ENCODE measurements at regions not wholly inside any gene's neighbourhood (a gene's known extent, or its start where the extent isn't known, plus 50 kb on each side); places are given as distances from the start of the nearest gene placed in this dataset.

DNA sequence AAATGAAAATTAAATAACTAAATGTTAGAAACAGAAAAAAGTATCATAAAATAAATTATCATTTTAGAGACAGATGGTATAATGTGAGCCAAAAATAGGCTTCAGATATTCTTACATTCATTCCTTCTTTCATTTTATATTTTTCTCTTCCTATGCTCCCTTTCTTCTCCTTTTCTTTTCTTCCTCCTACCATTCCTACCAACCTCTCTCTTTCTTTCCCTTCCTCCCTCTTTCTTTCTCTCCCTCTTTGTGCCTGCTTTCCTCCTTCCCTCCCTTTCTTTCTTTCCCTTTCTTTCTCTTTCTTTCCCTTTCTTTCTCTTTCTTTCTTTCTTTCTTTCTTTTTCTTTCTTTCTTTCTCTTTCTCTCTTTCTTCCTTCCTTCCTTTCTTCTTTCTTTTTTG, 275.6 kb upstream of the ELAC2 start:
- no peak for DNase-seq

DNA sequence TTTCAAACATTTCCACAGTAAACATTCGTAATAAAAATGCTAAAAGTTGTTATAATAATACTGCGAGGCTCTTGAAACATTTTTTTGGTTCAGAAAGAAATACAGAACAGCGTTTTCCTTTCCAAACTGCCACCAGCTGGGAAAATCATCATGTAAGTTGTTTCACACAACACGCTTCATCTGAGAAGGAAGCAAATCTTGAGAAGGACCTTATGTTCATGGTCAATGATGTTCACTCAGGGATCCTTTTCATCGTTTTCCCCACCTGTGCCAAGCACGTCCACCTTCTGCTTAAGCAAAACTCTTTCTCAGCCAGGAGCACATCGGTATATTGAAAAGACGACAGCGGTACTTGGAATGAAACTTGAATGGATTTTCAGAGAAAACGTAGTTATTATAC, 274.5 kb upstream of the ELAC2 start:
- no peak for DNase-seq

DNA sequence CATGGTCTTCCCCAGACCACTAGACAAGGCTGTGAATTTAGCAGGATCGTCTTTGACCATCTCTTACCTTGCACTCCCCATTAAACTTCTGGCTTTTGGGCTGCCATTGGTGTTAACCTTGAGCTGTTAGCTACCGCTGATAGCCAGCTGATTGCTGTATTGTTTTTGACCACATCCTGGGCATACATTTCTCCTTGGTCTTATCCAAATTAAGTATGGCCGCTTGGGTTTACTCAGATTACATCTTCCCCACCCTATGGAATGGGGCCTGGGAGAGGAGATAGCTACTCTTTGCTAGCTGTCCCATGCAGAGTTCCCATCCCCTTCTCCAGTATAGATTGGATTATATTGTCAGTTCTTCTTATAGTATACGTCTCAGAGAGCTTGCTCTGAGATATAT, 270.4 kb upstream of the ELAC2 start:
- no peak for DNase-seq

DNA sequence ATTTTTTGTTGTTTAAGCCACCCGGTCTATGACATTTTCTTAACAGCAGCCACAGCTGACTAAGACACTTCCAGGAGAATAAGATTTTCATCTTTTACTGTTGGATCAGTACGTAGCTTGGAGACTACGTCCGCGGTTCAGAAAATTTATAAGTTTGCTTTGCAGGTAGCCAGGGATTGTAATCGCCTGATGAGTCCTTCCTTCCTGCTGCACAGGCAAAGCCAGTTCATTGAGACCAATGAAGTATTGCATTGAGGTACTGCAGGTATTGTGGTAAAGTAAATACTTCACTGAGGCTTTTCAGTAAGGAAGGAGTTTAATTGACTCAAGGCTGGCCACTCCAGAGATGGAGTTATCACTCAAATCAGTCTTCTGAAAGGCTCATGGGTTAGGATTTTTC, 269.4 kb upstream of the ELAC2 start:
- DNase-seq, result no peak

DNA sequence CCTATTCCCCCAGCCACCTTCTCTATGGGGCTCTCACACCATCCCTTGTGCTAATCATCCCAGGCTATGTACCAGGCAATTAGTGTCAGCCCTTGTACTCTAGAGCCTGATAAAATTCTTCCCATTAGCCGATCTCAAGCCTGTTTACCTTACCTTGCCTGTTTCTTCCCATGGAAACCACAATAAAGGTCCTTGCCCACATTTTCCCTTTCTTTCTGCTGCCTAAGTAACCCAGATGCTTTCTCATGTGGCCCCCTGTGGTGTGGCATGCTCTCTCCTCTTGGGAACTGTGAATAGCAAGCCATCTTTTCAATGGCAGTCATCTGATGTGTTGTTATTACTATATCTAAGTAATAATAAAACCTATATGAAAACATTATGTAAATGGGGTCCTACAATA, 265.8 kb upstream of the ELAC2 start:
- DNase-seq, result no peak

DNA sequence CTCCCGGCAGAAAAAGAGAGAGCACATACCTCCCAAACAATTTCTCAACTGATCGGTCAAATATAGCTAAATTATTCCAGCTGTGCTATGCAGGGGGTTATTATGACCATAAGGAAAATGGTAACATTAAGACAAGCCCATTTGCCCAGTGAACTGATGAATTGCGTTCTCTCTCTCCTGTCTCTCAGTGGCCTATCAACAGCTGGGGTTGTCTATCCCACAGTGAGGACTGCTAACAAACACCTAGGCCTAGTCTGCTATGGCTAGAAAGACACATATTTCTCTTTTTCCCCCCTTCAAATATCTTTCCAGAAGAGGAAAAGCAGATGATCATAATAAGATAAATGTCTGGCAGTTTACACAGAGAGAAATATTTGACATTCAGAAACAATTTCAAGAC, 263.8 kb upstream of the ELAC2 start:
- DNase-seq, result no peak

DNA sequence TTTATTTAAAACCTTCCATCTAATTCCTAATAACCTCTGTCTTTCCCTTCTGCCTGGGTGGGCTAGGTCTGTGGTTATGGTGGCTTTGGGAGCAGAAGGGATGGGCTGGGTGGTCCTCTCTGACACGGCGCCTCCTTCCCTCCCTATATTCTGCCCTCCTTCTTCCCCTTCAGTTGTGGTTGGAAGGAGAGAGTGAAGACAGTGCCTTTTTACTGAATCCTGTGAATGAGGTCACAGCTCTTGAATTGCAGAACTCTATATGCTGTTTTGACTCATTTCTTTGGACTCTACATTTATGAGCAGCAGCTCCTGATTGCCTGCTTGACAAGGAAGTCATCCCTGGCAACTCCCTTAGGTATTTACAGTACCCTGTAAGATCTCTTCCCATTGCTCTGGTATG, 256.0 kb upstream of the ELAC2 start:
- no peak for DNase-seq

DNA sequence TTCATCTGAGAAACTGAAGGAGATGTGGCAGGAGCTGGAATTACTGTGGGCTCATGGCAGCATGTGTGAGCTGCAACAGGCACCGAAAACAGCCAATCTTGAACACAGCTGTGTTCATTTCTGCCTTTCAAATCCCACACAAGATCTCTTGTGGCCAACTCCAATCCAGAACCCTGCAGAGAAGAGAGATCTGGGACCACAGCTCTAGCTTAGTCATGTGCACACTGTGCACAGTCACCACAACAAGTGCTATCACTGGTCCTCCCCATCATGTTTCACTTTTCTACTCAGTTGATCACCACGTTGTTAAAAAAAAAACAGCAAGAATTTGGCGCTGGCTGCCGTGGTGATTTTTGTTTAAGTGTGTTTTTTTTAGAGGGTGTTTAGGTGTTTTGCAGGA, 254.5 kb upstream of the ELAC2 start:
- no peak for DNase-seq

DNA sequence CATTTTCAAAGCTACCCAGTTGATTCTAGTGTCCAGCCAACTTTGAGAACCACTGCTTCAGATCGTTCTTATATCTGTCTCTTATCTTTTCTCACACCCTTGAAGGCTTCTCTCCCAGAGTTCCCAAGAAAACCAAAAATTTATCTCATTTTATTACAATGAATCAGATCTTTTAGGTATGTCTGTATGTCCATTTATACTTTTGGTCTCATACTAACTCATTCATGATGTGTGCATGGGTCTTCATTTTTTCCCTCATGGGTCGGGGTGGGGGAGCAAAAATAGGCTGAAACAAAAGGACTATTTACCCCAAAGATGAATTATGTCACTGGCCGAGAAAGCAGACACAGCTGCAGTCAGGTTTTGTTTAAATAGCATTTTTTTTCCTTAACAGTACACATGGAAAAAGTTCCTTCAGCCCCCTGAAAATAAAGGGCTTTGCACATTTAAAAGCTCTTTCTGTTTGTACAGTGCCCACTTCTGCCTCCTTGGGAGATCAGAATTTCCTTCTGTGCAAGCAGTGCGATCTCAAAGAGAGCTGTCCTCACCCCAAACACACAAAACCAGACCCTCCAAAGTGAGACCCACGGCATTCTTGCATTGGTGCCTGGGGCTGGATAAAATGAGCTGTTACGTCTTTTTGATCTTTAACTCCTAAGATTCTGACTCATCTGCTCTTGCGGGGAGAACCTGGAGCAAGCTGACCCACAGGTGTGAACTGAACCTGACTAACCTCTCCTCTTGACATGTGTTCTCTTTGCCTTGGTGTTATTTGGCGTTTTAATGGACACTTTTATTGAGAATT, 251.2 kb upstream of the ELAC2 start:
- no peak for DNase-seq

DNA sequence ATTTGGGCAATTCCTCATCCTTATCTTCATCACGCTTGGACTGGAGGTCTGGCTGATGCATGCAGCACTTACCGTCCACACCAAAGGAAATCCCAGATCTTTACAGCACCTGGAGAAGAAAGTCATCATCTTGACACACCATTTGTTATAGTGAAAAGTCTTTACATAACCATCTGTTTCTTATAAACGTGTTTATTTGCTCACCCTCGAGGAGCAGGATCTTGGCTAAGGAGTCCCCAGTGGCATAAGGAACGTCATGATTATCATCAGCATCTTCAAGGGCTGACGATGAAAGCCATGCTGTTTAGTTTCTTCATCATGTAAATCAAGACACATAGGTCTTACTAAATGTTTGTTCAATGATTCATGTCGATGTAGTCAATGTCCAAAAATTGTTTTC, 248.8 kb upstream of the ELAC2 start:
- DNase-seq, result no peak

DNA sequence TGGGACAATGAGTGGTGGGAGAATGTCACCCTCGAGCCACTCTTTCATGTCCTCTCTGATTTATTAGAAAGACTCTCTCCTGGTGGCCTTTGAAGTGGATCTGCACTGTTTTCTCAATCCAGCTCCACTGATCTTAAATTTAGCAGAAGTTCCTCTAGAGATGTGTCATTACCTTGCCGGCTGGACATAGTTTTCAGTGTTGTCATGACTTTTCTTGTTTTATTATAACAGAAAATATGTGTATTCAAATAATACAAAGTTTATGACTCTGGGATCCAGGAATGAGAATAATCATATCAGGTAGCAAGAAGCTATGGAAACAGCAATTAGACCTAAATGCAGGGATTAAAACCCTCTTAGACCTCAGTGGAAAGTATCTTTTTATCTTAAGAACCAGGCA, 247.5 kb upstream of the ELAC2 start:
- no peak for DNase-seq

DNA sequence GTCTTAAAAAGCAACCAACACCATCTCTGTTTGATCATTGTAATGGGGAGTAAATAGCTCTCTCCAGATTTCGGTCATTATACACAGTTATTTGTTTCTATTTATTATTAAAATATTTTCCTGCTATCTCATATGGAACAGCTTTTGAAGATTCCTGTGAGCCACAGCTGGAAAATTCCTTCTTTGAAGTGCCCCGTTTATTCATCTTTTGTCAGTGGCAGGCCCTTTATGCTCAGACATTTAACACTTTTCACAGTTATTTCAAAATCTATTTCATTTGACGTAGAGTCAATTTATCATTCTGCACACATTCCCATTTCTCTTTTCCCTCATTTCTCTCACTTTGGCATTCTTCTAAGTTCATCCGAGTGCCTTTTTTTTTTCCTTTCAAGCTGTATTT, 245.9 kb upstream of the ELAC2 start:
- no peak for DNase-seq

DNA sequence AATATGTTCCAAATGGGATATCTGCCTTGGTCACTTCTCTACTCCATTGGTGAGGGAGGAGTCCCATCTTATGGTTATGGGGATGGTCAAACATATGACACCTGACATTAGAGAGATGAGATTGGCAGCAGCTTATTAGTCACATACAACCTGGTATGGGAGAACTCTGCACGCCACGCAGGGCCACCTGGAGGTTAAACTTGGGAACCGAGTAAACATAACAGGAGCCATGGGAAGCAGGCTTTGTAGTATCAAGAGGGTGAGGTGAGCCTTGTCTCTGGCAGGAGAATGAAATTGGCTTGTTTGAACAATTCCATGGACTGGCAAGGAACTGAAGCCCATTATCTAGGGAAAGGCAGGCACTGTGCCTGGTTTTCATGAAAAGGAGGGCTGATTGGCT, 238.7 kb upstream of the ELAC2 start:
- DNase-seq, result no peak

DNA sequence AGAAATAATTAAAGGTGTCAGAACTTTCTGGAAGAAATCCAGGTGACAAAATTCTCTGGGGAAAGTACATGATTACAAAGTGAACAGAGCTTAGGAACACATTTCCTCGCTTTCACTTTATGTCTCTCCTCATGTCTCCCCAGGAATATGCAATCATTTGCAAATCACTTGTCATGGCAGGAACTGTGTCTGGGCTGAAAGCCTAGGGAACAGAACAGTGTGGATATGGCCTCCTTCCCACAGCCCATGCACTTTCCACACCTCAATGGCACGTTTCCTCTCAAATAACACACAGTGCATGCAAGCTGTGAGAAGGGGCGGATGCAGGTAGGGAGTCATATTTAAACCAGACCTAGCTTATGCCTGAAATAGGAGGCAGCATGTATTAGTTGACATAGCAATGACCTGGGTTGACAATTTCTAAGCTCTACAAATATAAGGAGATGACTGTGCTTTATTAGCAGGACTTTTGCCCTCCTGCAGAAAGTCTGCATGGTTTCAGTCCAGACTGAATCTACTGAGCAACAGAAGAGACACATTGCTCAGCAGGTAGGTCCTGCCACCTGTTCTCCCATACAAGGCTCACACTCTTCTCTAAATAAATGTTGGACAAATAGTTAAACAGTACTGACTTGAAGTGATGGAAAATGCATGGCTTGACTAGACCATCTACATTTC, 236.0 kb upstream of the ELAC2 start:
- DNase-seq, result no peak

DNA sequence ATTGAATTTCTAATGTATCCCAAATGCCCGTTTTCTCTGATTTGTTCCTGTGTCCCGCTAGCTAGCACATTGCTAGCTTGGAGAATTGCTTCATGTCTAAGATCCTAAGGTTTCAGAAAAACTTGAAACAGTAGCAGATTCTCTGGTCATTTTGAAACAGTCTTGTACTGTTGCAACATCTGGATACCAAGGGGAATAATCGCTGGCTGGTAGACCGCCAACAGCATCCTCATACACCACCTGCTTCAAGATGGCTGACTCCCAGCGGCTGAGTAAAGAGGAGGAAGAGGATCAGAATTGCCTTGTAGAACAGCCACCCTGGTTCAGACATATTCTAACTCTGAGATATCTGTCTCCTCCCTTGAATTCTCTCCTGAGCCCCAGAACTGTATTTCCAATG, 226.7 kb upstream of the ELAC2 start:
- no peak for DNase-seq

DNA sequence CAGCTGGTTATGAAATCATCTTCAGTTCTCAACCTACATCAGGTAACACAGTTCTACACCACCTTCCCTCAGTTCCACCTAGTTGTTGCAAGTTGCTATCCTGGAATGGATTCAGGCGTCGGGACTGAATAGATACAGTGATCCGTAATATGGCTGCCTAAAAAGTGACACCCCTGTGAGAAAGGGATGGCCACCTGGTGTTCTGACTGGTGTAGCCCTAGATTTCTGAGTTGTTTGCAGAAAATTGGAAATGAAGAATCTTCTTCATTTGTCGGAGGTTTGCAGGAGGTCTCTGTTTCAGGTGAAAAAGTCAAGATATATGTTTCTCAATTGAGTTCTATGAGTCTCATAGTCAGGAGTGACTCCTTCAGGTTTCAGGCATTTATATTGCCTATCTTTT, 225.8 kb upstream of the ELAC2 start:
- no peak for DNase-seq

DNA sequence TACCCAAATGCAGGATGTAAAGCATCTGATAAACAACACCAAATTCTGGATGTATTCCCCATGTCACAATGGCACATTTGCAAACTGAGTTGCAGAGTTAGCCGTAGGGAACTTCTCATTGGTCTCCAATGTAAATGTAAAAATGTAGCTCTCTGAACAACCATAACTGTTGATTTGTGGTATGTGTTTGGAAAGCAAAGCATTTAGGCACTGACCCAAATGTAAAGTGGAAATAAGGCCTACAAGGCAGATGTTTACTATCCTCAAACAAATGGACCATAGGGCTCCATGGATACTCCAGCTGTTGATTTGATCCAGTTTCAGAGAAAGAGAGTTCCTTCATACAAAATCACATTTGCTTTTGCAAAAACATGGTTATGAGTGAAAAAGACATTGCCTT, 223.0 kb upstream of the ELAC2 start:
- no peak for DNase-seq

DNA sequence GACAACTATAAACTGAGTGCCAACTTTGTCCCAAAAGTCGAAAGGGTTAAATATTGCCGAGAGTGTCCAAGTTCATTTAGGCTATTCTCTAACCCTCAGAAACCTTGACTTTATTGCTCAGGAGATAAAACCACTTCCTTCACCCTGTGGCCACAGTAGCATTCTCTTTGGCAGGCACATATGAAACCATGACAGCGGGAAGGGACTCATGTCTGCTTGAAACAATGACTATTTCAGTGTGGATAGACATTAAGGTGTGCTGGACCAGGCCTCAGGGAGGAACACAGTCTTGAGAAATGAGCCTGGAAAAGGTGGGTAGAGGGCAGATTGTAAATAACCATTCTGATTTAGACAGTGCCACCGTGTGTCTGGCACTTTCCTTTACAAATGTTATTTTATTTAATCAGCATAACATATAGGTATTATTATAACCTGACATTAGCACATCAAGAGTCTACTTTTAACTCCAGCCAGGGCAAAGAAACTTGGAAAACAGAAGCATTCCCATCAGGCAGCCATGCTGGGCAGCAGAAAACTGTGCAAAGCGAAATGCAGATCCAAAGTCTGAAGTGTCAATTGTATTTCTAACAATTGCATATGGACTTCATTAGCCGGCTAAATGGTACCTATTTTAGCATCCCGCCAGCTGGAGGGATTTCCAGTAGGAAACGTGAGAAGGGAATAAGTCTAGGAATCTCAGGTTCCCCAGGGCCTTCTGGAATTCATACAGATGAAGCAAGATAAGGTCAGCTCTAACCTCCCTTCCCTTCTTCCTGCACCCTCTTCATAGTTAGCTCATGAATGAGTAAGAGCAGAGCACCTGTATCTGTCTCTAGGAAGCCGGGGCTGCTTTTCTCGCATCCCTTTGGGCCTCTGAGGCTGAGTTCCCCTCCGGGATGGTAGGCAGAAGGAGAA, 212.8 kb upstream of the ELAC2 start:
- DNase-seq, result no peak

DNA sequence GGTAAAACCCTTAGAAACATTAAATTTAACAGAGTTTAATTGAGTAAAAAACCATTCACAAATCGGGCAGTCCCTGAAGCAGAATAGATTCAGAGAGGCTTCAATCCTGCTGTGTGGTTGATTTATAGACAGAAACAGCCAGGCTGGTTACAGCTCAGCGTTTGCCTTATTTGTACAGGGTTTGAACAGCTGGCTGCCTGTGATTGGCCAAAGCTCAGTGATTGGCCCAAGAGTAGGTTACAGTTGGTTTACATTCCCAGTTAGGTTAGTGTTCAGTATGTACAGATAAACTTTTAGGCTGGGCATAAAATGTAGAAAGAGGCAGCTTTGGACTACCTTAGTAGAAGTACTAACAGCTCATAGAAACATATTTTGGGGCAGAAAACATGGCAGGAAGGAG, 210.4 kb upstream of the ELAC2 start:
- no peak for DNase-seq

DNA sequence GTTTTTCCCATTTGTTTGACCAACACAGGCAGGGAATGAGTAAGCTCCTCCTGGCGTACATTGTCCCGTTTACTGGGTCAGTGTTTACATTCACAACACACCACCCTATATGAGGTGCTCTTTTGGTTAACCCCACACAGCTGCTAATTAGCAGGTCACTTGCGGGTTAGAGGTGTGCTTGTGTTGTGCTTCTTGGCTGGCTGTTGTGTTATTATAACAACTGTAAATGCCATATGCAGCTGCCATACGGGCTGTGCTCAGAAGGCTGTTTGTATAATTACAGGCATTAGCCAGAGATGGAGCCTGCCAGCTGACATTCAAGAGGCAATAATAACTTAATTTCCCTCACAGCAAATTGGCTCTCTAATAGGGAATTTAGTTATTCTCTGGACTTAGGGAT, 205.1 kb upstream of the ELAC2 start:
- no peak for DNase-seq

DNA sequence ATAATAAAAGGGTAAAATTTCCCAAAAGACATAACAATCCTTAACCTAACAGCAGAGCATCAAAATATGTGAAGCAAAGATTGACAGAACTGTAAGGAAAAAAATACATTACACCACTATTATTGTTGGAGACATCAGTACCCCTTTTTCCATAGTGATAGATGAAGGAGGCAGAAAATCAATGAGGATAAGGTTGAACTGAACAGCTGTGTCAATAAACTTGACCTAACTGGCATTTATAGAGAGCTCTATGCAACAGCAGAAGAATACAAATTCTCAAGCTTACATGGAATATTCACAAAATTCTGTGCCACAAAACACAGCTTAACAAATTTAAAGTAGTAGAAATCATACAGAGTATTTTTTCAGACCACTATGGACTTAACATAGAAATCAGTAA, 195.0 kb upstream of the ELAC2 start:
- DNase-seq, result no peak

DNA sequence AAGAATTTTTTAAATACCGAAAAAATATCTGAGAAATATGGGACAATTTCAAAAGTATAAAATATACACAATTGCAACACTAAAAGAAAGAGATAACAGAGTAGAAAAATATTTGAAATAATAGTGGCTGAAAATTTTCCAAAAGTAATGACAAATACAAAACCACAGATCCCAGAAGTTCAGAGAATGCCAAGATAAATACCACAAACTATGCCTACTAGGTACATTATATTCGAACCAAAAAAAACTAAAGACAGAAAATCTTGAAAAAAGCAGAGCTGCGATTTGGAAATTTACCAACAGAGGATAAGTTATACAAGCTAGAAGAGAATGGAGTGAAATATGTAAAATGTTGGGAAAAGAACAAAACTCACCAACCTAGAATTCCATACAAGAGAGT, 191.3 kb upstream of the ELAC2 start:
- no peak for DNase-seq

DNA sequence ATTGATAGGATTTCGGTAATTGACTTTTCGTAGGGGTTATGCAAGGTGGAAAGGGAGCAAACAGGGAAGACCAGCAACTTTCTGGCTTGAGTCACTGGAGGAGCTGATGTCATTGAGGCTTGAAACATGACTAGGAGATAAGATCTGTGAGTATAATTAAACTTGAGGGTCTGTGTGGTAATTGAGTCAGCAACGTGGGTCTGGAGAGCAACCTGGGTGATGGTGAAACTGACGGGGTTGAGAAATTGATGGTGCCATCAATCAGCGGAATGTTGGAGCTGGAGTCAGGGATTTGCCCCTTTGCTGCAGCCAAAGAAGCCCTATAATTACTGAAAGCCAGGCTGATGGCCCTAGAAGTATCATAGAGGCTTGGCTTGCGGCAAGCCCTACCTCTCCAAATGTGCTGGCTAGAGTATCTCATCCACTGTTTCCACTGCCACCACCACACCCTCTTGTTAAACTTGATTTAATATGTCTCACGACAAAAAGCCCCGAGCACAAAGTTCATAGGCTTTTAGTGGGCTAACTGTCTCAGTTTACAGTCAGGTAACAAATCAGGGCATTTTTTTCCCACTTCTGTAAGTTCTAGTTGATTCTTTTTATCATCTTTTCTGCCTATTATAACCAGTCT, 186.9 kb upstream of the ELAC2 start:
- DNase-seq, result no peak

Measured in stimulated activated CD4-positive, alpha-beta T cell treated with anti-CD3 and anti-CD28 coated beads, Interleukin-2, amount 100 ng/mL, for 48 hours (primary cell).